Peyer's patch (tissue), 4 donors: ENCODE measurements at regions not wholly inside any gene's neighbourhood (a gene's known extent, or its start where the extent isn't known, plus 50 kb on each side); places are given as distances from the start of the nearest gene placed in this dataset.
"Not testable (repeated sequence)": the region's sequence is repeated elsewhere in the genome, so short reads cannot be mapped to it uniquely, and the experiment has no call there.

Experiments used
- DNase-seq, 3 donors: peaks; one replicate each; pipeline ENCODE4 v3.0.0-alpha.2; 2017 to 2019
- H3K27ac ChIP-seq, 4 donors: fragments of 200-600 bp; sonication (generic); one replicate each; pipeline ENCODE4 v1.5.1; 2016 to 2019
- H3K27me3 ChIP-seq, 2 donors: fragments of 200-600 bp; sonication (generic); one replicate each; pipeline ENCODE4 v1.5.1; 2019
- H3K36me3 ChIP-seq, 3 donors: fragments of 200-600 bp; sonication (generic); one replicate each; pipeline ENCODE4 v1.5.1; 2016 to 2019
- H3K4me1 ChIP-seq, 4 donors: fragments of 200-600 bp; sonication (generic); one replicate each; pipeline ENCODE4 v1.5.1; 2016 to 2019
- H3K4me3 ChIP-seq, 4 donors: fragments of 200-600 bp; sonication (generic); 1 replicate in 3 of 4; 2 replicates in 1 of 4; pipeline ENCODE4 v1.5.1; 2016 to 2019; ENCODE audit warnings: mild to moderate bottlenecking in 1 of 4
- H3K9me3 ChIP-seq, 4 donors: fragments of 200-600 bp; sonication (generic); one replicate each; pipeline ENCODE4 v1.5.1; 2016 to 2019; ENCODE audit warnings: mild to moderate bottlenecking in 1 of 4
- POLR2A ChIP-seq, 2 donors: fragments of 450-650 bp; IDR thresholded peaks; one replicate each; pipeline ENCODE4 v1.5.1; 2017; ENCODE audit warnings: antibody characterized with exemption in 2 of 2, mild to moderate bottlenecking in 2 of 2, moderate library complexity in 2 of 2
- TF ChIP-seq, protein P1 (sequence below), 6 experiments: fragments of 450-650 bp in 4 of 6; fragments of 200-600 bp in 2 of 6; sonication (generic) in 1 of 6; IDR thresholded peaks; one replicate each; pipeline ENCODE4 v1.5.1; 2017 to 2019; ENCODE audit warnings: antibody characterized with exemption in 6 of 6, mild to moderate bottlenecking in 3 of 6, moderate library complexity in 1 of 6

GRCh38 chr2:54050445-54050844 lies 65.0 kb upstream of the ACYP2 start:
- no peak for TF ChIP-seq POLR2A (IDR thresholded peaks at IDR 0.05)
- TF ChIP-seq, protein P1, sequence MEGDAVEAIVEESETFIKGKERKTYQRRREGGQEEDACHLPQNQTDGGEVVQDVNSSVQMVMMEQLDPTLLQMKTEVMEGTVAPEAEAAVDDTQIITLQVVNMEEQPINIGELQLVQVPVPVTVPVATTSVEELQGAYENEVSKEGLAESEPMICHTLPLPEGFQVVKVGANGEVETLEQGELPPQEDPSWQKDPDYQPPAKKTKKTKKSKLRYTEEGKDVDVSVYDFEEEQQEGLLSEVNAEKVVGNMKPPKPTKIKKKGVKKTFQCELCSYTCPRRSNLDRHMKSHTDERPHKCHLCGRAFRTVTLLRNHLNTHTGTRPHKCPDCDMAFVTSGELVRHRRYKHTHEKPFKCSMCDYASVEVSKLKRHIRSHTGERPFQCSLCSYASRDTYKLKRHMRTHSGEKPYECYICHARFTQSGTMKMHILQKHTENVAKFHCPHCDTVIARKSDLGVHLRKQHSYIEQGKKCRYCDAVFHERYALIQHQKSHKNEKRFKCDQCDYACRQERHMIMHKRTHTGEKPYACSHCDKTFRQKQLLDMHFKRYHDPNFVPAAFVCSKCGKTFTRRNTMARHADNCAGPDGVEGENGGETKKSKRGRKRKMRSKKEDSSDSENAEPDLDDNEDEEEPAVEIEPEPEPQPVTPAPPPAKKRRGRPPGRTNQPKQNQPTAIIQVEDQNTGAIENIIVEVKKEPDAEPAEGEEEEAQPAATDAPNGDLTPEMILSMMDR (IDR thresholded peaks at IDR 0.05) = no peak
- H3K4me1 ChIP-seq = no peaks in the 10 kb centered on the region
- no peaks in the 10 kb centered on the region for H3K27me3 ChIP-seq
- H3K9me3 ChIP-seq = peaks cover 0 to 4% (median under 1%) of the 10 kb centered on the region in 4 donors
- H3K36me3 ChIP-seq = no peaks in the 10 kb centered on the region
- H3K27ac ChIP-seq = no peak overlapping the region
- H3K4me3 ChIP-seq = no peak overlapping the region
- no peak for DNase-seq

DNA sequence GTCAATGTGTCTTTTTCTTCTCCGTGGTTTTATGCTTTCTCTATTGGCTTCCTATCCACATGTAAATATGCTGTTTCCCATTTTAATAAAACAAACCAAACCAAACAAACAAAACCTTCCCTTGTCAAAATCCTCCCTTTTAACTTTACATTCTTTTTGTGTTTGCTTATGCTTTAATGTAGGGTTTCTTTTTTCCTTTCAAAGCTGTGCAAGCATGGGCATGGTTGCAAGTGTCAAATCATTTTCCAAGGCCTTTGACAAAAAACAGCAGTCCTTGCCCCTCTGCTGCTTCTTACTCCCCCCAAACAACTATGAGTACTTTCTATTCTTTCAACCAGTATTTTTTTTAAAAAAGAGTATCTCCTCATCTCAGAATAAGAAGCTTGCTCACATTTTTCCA lies 66.0 kb upstream of the ACYP2 start:
- no peaks in the 10 kb centered on the region for H3K36me3 ChIP-seq
- peaks cover 0 to 8% (median 2%) of the 10 kb centered on the region in 4 donors for H3K9me3 ChIP-seq
- no peak overlapping the region for H3K4me3 ChIP-seq
- H3K27ac ChIP-seq = no peak overlapping the region
- TF ChIP-seq, protein P1 (IDR thresholded peaks at IDR 0.05) = no peak
- no peak for TF ChIP-seq POLR2A (IDR thresholded peaks at IDR 0.05)
- H3K27me3 ChIP-seq = no peaks in the 10 kb centered on the region
- H3K4me1 ChIP-seq = no peaks in the 10 kb centered on the region
- DNase-seq = no peak

DNA sequence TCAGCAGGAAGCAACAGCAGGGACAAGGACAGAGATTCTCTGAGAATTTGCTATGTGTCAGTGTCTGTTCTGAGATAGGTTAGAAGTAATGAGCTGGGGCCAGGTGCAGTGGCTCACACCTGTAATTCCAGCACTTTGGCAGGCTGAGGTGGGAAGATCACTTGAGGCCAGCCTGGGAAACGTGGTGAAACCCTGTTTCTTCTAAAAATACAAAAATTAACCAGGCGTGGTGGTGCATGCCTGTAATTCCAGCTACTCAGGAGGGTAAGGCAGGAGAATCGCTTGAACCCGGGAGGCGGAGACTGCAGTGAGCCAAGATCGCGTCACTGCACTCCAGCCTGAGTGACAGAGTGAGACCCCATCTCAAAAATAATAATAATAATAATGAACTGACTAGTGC lies 66.5 kb upstream of the ACYP2 start:
- H3K9me3 ChIP-seq, H3K36me3 ChIP-seq, DNase-seq, H3K27me3 ChIP-seq, H3K4me3 ChIP-seq, H3K27ac ChIP-seq, H3K4me1 ChIP-seq: not testable (repeated sequence)

GRCh38 chr2:54048117-54048785 lies 67.2 kb upstream of the ACYP2 start:
- H3K9me3 ChIP-seq = peaks cover 0 to 8% (median under 1%) of the 10 kb centered on the region in 4 donors
- no peaks in the 10 kb centered on the region for H3K36me3 ChIP-seq
- DNase-seq = no peak
- no peak for TF ChIP-seq POLR2A (IDR thresholded peaks at IDR 0.05)
- TF ChIP-seq, protein P1 (IDR thresholded peaks at IDR 0.05) = no peak
- H3K27me3 ChIP-seq = no peaks in the 10 kb centered on the region
- H3K4me3 ChIP-seq = no peak overlapping the region
- no peak overlapping the region for H3K27ac ChIP-seq
- H3K4me1 ChIP-seq = no peaks in the 10 kb centered on the region

DNA sequence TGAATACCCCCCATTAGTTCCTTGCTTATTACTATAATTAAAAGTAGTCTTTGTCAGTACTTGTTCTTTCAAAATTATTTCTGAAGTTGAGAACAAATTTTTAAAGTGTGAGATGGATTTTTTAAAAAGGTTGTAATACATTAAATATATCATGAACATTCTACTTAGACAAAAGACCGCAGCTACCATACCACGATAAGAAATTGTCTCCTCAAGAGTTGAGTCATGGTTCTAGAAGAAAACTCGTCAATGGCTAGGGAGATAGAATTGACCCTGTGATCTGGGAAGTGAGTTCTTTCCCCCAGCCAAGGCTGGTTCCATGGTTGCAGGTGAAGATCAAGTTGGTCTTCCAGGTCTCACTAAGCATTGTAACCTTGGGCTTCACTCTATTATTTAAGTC lies 67.8 kb upstream of the ACYP2 start:
- Histone ChIP-seq H3K9me3 (peaks cover 0 to 8% (median 0%) of the 10 kb centered on the region in 4 donors), H3K27ac (no peak overlapping the region), H3K4me3 (no peak overlapping the region), H3K4me1 (no peaks in the 10 kb centered on the region), H3K27me3 (no peaks in the 10 kb centered on the region), H3K36me3 (no peaks in the 10 kb centered on the region)
- TF ChIP-seq, protein P1 (IDR thresholded peaks at IDR 0.05) = no peak
- TF ChIP-seq POLR2A (IDR thresholded peaks at IDR 0.05) = no peak
- DNase-seq = no peak

GRCh38 chr2:54047091-54047490 lies 68.3 kb upstream of the ACYP2 start:
- TF ChIP-seq, protein P1 (IDR thresholded peaks at IDR 0.05) = no peak
- no peak for TF ChIP-seq POLR2A (IDR thresholded peaks at IDR 0.05)
- Histone ChIP-seq H3K36me3 (no peaks in the 10 kb centered on the region), H3K4me3 (no peak overlapping the region), H3K4me1 (no peaks in the 10 kb centered on the region), H3K9me3 (peaks cover 0 to 8% (median 0%) of the 10 kb centered on the region in 4 donors), H3K27me3 (no peaks in the 10 kb centered on the region), H3K27ac (no peak overlapping the region)
- no peak for DNase-seq
